Panc1 (cell line): ENCODE measurements at regions not wholly inside any gene's neighbourhood (a gene's known extent, or its start where the extent isn't known, plus 50 kb on each side); places are given as distances from the start of the nearest gene placed in this dataset.

ENCODE experiments used
- POLR2AphosphoS5 ChIP-seq: IDR thresholded peaks from 2 replicates; pipeline ENCODE4 v1.6.1; 2012; ENCODE audit warnings: mild to moderate bottlenecking, low read depth, low read length, moderate library complexity
- REST ChIP-seq, 2 experiments: IDR thresholded peaks; 2 replicates each; pipeline ENCODE4 v1.6.1; 2011 to 2012; ENCODE audit warnings: low read depth in 2 of 2, control low read depth in 1 of 2, low read length in 1 of 2, mild to moderate bottlenecking in 1 of 2, moderate library complexity in 1 of 2; ENCODE audit not compliant: insufficient read depth in 1 of 2
- SIN3A ChIP-seq: IDR thresholded peaks from 2 replicates; pipeline ENCODE4 v1.6.1; 2012; ENCODE audit warnings: low read depth, mild to moderate bottlenecking, low read length, moderate library complexity, borderline replicate concordance; ENCODE audit not compliant: insufficient read depth
- TCF7L2 ChIP-seq: IDR thresholded peaks from 2 replicates; pipeline ENCODE4 v1.6.1; 2011; ENCODE audit warnings: mild to moderate bottlenecking, low read depth, low read length, inconsistent platforms
- TF ChIP-seq, protein P1 (sequence below): fragments of 450-650 bp; IDR thresholded peaks from 2 replicates; pipeline ENCODE4 v1.5.1; 2017; ENCODE audit warnings: mild to moderate bottlenecking

DNA sequence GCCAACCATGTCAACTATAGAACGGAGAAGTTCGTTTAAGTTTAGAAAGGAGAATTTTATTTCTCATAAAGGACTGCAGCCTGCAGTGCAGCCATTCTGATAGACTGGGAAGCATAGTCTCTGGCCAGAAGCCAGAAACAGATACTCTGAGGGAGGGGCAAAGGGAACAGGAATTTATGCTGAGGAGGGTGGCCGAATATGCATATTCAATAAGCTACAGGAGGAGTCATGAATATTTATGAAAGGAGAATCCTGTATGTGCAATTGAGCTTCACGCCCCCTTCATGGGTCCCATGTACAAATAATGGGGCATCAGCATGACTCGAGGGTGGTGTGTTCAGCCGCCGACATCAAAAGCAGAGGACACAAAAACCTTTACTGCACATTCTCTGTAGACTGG, 199.9 kb downstream of the CWF19L2 start:
- TF ChIP-seq, protein P1, sequence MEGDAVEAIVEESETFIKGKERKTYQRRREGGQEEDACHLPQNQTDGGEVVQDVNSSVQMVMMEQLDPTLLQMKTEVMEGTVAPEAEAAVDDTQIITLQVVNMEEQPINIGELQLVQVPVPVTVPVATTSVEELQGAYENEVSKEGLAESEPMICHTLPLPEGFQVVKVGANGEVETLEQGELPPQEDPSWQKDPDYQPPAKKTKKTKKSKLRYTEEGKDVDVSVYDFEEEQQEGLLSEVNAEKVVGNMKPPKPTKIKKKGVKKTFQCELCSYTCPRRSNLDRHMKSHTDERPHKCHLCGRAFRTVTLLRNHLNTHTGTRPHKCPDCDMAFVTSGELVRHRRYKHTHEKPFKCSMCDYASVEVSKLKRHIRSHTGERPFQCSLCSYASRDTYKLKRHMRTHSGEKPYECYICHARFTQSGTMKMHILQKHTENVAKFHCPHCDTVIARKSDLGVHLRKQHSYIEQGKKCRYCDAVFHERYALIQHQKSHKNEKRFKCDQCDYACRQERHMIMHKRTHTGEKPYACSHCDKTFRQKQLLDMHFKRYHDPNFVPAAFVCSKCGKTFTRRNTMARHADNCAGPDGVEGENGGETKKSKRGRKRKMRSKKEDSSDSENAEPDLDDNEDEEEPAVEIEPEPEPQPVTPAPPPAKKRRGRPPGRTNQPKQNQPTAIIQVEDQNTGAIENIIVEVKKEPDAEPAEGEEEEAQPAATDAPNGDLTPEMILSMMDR, result no peak
- TF ChIP-seq SIN3A (no peak), POLR2AphosphoS5 (no peak), REST (IDR thresholded peaks at IDR 0.05; ENCODE audit: insufficient read depth in 1 of 2, low read depth in 2 of 2, low read length in 1 of 2) (no peak), TCF7L2 (no peak)
